Epithelial cell of proximal tubule (primary cell): ENCODE measurements at regions not wholly inside any gene's neighbourhood (a gene's known extent, or its start where the extent isn't known, plus 50 kb on each side); places are given as distances from the start of the nearest gene placed in this dataset.

Experiments used
- DNase-seq: peaks from one replicate; pipeline ENCODE4 v3.0.0-alpha.2; 2011; ENCODE audit warnings: low read depth
- H3K4me3 ChIP-seq: 2 replicates; pipeline ENCODE4 v1.5.1; 2011; ENCODE audit warnings: low read depth, mild to moderate bottlenecking, low read length
- CTCF ChIP-seq: conservative IDR thresholded peaks from 2 replicates; pipeline ENCODE4 v1.5.1; 2012; ENCODE audit warnings: low read depth, mild to moderate bottlenecking, low read length

DNA sequence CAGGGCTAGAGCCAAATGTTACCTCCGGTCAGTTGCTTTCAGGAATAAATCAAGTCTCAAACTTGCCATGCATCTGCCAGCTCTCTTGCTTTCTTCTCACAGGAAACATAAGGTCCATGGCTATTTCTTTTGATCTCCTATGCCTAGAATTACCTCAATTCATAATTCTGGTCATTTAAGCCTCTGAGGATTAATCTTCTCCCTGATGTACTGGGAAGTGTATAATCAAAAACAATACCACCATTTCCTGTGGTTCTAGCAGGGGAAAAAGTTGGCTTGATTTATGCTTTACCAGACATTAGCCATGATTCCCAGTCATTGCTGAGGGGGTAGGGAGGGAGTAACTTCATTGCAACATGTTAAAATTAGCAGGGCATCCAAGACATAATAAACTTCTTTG, 268.7 kb upstream of the EMCN start:
- no peak for TF ChIP-seq CTCF
- no peak for DNase-seq
- no peak overlapping the region for H3K4me3 ChIP-seq

- TF ChIP-seq CTCF: no peak
- H3K4me3 ChIP-seq: no peak overlapping the region
- DNase-seq: no peak
Observed at GRCh38 chr4:100782356-100782755, 264.5 kb upstream of the EMCN start.

- no peak overlapping the region for H3K4me3 ChIP-seq
- no peak for DNase-seq
- TF ChIP-seq CTCF: no peak
Observed at GRCh38 chr4:100781435-100781834, 263.6 kb upstream of the EMCN start.

GRCh38 chr4:100780126-100780525, 262.3 kb upstream of the EMCN start:
- H3K4me3 ChIP-seq: no peak overlapping the region
- no peak for TF ChIP-seq CTCF
- no peak for DNase-seq

GRCh38 chr4:100778431-100778830, 260.6 kb upstream of the EMCN start:
- DNase-seq: no peak
- no peak overlapping the region for H3K4me3 ChIP-seq
- TF ChIP-seq CTCF: no peak

GRCh38 chr4:100762738-100763137, 244.9 kb upstream of the EMCN start:
- no peak for TF ChIP-seq CTCF
- H3K4me3 ChIP-seq: no peak overlapping the region
- no peak for DNase-seq

DNA sequence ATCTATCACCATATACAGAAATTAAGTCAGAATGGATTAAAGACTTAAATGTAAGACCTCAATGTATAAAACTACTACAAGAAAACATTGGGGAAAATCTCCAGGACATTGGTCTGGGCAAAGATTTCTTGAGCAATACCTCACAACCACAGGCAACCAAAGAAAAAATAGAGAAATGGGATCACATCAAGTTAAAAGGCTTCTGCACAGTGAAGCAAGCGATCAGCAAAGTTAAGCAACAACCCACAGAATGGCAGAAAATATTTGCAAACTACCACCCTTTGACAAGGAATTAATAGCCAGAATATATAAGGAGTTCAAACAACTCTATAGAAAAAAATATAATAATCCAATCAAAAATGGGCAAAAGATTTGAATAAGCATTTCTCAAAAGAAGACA, 236.9 kb upstream of the EMCN start:
- TF ChIP-seq CTCF: no peak
- no peak overlapping the region for H3K4me3 ChIP-seq
- DNase-seq: no peak
